GM06990 (cell line): ENCODE measurements at regions not wholly inside any gene's neighbourhood (a gene's known extent, or its start where the extent isn't known, plus 50 kb on each side); places are given as distances from the start of the nearest gene placed in this dataset.

Experiments
- DNase-seq: peaks from one replicate; pipeline ENCODE4 v3.0.0-alpha.2; 2011; ENCODE audit not compliant: insufficient read length; ENCODE audit errors: extremely low read depth
- H3K27me3 ChIP-seq: replicated peaks from 2 replicates; pipeline ENCODE4 v1.6.0; 2011; ENCODE audit warnings: low read length; ENCODE audit not compliant: control insufficient read depth, insufficient read depth
- H3K36me3 ChIP-seq: 2 replicates; pipeline ENCODE4 v1.5.1; 2011; ENCODE audit warnings: low read length; ENCODE audit not compliant: control insufficient read depth, insufficient read depth
- H3K4me3 ChIP-seq: replicated peaks from 2 replicates; pipeline ENCODE4 v1.5.1; 2011; ENCODE audit warnings: low read depth, mild to moderate bottlenecking, control low read depth, low read length
- CTCF ChIP-seq: IDR thresholded peaks from 2 replicates; pipeline ENCODE4 v1.5.1; 2011; ENCODE audit warnings: low read length, control low read depth, mild to moderate bottlenecking, inconsistent platforms; ENCODE audit not compliant: insufficient read depth, poor library complexity, severe bottlenecking

- Histone ChIP-seq H3K36me3 (no peaks in the 10 kb centered on the region), H3K4me3 (no peak overlapping the region), H3K27me3 (no peaks in the 10 kb centered on the region)
- no peak for TF ChIP-seq CTCF
- DNase-seq: no peak
These were observed 597.3 kb upstream of the DDX18 start for GRCh38 chr2:117217145-117217544.

GRCh38 chr2:117222809-117223208 lies 591.7 kb upstream of the DDX18 start:
- no peaks in the 10 kb centered on the region for H3K36me3 ChIP-seq
- no peak for DNase-seq
- no peak overlapping the region for H3K4me3 ChIP-seq
- no peak for TF ChIP-seq CTCF
- H3K27me3 ChIP-seq: no peaks in the 10 kb centered on the region

GRCh38 chr2:117232305-117232704 lies 582.2 kb upstream of the DDX18 start:
- Histone ChIP-seq H3K36me3 (no peaks in the 10 kb centered on the region), H3K4me3 (no peak overlapping the region), H3K27me3 (no peaks in the 10 kb centered on the region)
- DNase-seq: no peak
- TF ChIP-seq CTCF: no peak

- no peak for DNase-seq
- H3K27me3 ChIP-seq: no peaks in the 10 kb centered on the region
These were observed 557.1 kb upstream of the DDX18 start for GRCh38 chr2:117257362-117257761.

GRCh38 chr2:117269574-117269973 lies 544.9 kb upstream of the DDX18 start:
- Histone ChIP-seq H3K27me3 (no peaks in the 10 kb centered on the region), H3K4me3 (no peak overlapping the region), H3K36me3 (no peaks in the 10 kb centered on the region)
- DNase-seq: no peak
- no peak for TF ChIP-seq CTCF

More at GRCh38 chr2:117257362-117257761, 557.1 kb upstream of the DDX18 start:
- H3K4me3 ChIP-seq: no peak overlapping the region
- no peaks in the 10 kb centered on the region for H3K36me3 ChIP-seq
- TF ChIP-seq CTCF: no peak

- no peak for TF ChIP-seq CTCF
- no peak for DNase-seq
- no peak overlapping the region for H3K4me3 ChIP-seq
- H3K36me3 ChIP-seq: no peaks in the 10 kb centered on the region
- no peaks in the 10 kb centered on the region for H3K27me3 ChIP-seq
These were observed 542.9 kb upstream of the DDX18 start for GRCh38 chr2:117271631-117272030.
